Hepatic stellate cell (primary cell): ENCODE measurements at regions not wholly inside any gene's neighbourhood (a gene's known extent, or its start where the extent isn't known, plus 50 kb on each side); places are given as distances from the start of the nearest gene placed in this dataset.
"Not testable (repeated sequence)": the region's sequence is repeated elsewhere in the genome, so short reads cannot be mapped to it uniquely, and the experiment has no call there.

Source experiments
- DNase-seq: peaks from one replicate; pipeline ENCODE4 v3.0.0; 2011; ENCODE audit warnings: low spot score

GRCh38 chr10:108597657-108598319, 1325.5 kb downstream of the XPNPEP1 start:
- no peak for DNase-seq

GRCh38 chr10:108597031-108597430, 1326.3 kb downstream of the XPNPEP1 start:
- DNase-seq: no peak

GRCh38 chr10:108592956-108593355, 1330.4 kb downstream of the XPNPEP1 start:
- DNase-seq: no peak

- DNase-seq: no peak
Observed at GRCh38 chr10:108591417-108591816, 1331.9 kb downstream of the XPNPEP1 start.

GRCh38 chr10:108586424-108586823, 1336.9 kb downstream of the XPNPEP1 start:
- no peak for DNase-seq

- DNase-seq: no peak
Observed at GRCh38 chr10:108583877-108584276, 1339.4 kb downstream of the XPNPEP1 start.

GRCh38 chr10:108582888-108583287, 1340.4 kb downstream of the XPNPEP1 start:
- no peak for DNase-seq

GRCh38 chr10:108582387-108582786, 1340.9 kb downstream of the XPNPEP1 start:
- DNase-seq: no peak

GRCh38 chr10:108578258-108578657, 1345.1 kb downstream of the XPNPEP1 start:
- no peak for DNase-seq

GRCh38 chr10:108574233-108574632, 1349.1 kb downstream of the XPNPEP1 start:
- no peak for DNase-seq

GRCh38 chr10:108568824-108569223, 1354.5 kb downstream of the XPNPEP1 start:
- DNase-seq: no peak

- no peak for DNase-seq
Observed at GRCh38 chr10:108567899-108568752, 1355.2 kb downstream of the XPNPEP1 start.

GRCh38 chr10:108566316-108567107, 1356.8 kb downstream of the XPNPEP1 start:
- no peak for DNase-seq

GRCh38 chr10:108562105-108562504, 1361.2 kb downstream of the XPNPEP1 start:
- no peak for DNase-seq

- no peak for DNase-seq
Observed at GRCh38 chr10:108561649-108562048, 1361.7 kb downstream of the XPNPEP1 start.

GRCh38 chr10:108560488-108560887, 1362.8 kb downstream of the XPNPEP1 start:
- DNase-seq: no peak

GRCh38 chr10:108556186-108556585, 1367.1 kb downstream of the XPNPEP1 start:
- no peak for DNase-seq

GRCh38 chr10:108545921-108546320, 1377.4 kb downstream of the XPNPEP1 start:
- DNase-seq: no peak

- no peak for DNase-seq
Observed at GRCh38 chr10:108544500-108545120, 1378.7 kb downstream of the XPNPEP1 start.

- DNase-seq: not testable (repeated sequence)
Observed at GRCh38 chr10:108533551-108533950, 1369.0 kb upstream of the SORCS1 start.

GRCh38 chr10:108523016-108523800, 1358.7 kb upstream of the SORCS1 start:
- DNase-seq: no peak
